Breast epithelium (tissue), 3 donors: ENCODE measurements at regions not wholly inside any gene's neighbourhood (a gene's known extent, or its start where the extent isn't known, plus 50 kb on each side); places are given as distances from the start of the nearest gene placed in this dataset.

Source experiments
- CTCF ChIP-seq, 3 donors: fragments of 450-650 bp; IDR thresholded peaks; one replicate each; pipeline ENCODE4 v1.5.1; 2016 to 2017; ENCODE audit warnings: antibody characterized with exemption in 3 of 3, mild to moderate bottlenecking in 3 of 3, moderate library complexity in 3 of 3
- POLR2AphosphoS5 ChIP-seq, 3 donors: sonication (generic); formaldehyde crosslinking; IDR thresholded peaks; one replicate each; pipeline ENCODE4 v1.6.1; 2017; ENCODE audit warnings: antibody characterized with exemption in 3 of 3

- no peak for TF ChIP-seq CTCF (IDR thresholded peaks at IDR 0.05)
- TF ChIP-seq POLR2AphosphoS5 (IDR thresholded peaks at IDR 0.05), result no peak
Measured at GRCh38 chr14:34046799-34047520, 96.1 kb upstream of the EGLN3 start.
